H1 (cell line): ENCODE measurements at regions not wholly inside any gene's neighbourhood (a gene's known extent, or its start where the extent isn't known, plus 50 kb on each side); places are given as distances from the start of the nearest gene placed in this dataset.
A peak's percentile ranks its signal among the peaks of the same experiment; 100 is the strongest.

ENCODE experiments used
- CTCF ChIA-PET: fragments of 300-600 bp; sonication (Branson Sonifier 250); formaldehyde crosslinking; loops from one replicate; lab custom pipeline; 2021; ENCODE audit not compliant: partially characterized antibody; lab: Charles Lee
- POLR2A ChIA-PET: fragments of 300-600 bp; sonication (Branson Sonifier 250); formaldehyde crosslinking; loops from one replicate; lab custom pipeline; 2021; ENCODE audit warnings: inconsistent platforms; ENCODE audit not compliant: partially characterized antibody; lab: Charles Lee
- DNase-seq, 2 experiments: peaks; one replicate each; pipeline versions ENCODE4 v3.0.0 to v3.0.0-alpha.2; 2010 to 2022; ENCODE audit warnings: low spot score in 2 of 2, low read depth in 1 of 2, mixed read lengths in 1 of 2
- FAIRE-seq: peaks from 2 replicates; lab custom pipeline; 2011; peaks lifted over from hg19 to GRCh38; lab: Jason Lieb, UNC
- H2AFZ ChIP-seq: 2 replicates; pipeline ENCODE4 v1.8.1; 2012; ENCODE audit warnings: low read length, inconsistent platforms
- H2AK5ac ChIP-seq: 2 replicates; pipeline ENCODE4 v1.6.1; 2013; ENCODE audit warnings: low read depth, low read length
- H2BK120ac ChIP-seq: replicated peaks from 2 replicates; pipeline ENCODE3; 2013; ENCODE audit warnings: low read depth, low read length, inconsistent platforms
- H2BK12ac ChIP-seq: 2 replicates; pipeline ENCODE4 v1.6.1; 2013; ENCODE audit warnings: low read depth, low read length
- H2BK15ac ChIP-seq: 2 replicates; pipeline ENCODE4 v1.6.1; 2013; ENCODE audit warnings: low read length
- H2BK20ac ChIP-seq: 2 replicates; pipeline ENCODE4 v1.6.1; 2013; ENCODE audit warnings: low read length
- H2BK5ac ChIP-seq: 2 replicates; pipeline ENCODE4 v1.6.1; 2013; ENCODE audit warnings: low read depth, low read length
- H3K14ac ChIP-seq: 2 replicates; pipeline ENCODE4 v1.6.1; 2013; ENCODE audit warnings: inconsistent platforms; ENCODE audit not compliant: insufficient read length
- H3K18ac ChIP-seq: 2 replicates; pipeline ENCODE4 v1.6.1; 2013; ENCODE audit warnings: low read length; ENCODE audit errors: extremely low read depth
- H3K23ac ChIP-seq: 2 replicates; pipeline ENCODE4 v1.6.1; 2013; ENCODE audit warnings: inconsistent platforms; ENCODE audit not compliant: insufficient read length
- H3K23me2 ChIP-seq: 2 replicates; pipeline ENCODE4 v1.6.1; 2013; ENCODE audit warnings: low read depth, low read length
- H3K27ac ChIP-seq: 2 replicates; pipeline ENCODE4 v1.6.1; 2011; ENCODE audit warnings: low read depth, low read length, inconsistent platforms
- H3K27me3 ChIP-seq, 4 experiments: replicated peaks in 1 of 4; 1 replicate in 1 of 4; 2 replicates in 3 of 4; pipeline versions ENCODE4 v1.6.1 to v1.8.1; 2011 to 2013; ENCODE audit warnings: low read length in 3 of 4, mild to moderate bottlenecking in 3 of 4, inconsistent platforms in 2 of 4, mixed read lengths in 2 of 4, moderate library complexity in 1 of 4; ENCODE audit not compliant: control insufficient read depth in 3 of 4, insufficient read depth in 3 of 4; ENCODE audit errors: extremely low read depth in 1 of 4
- H3K36me3 ChIP-seq, 4 experiments: 2 replicates each; pipeline versions ENCODE4 v1.6.1 to v1.8.1; 2011 to 2013; ENCODE audit warnings: mild to moderate bottlenecking in 4 of 4, low read length in 3 of 4, moderate library complexity in 2 of 4, control low read depth in 1 of 4, inconsistent platforms in 1 of 4; ENCODE audit not compliant: insufficient read depth in 4 of 4, control insufficient read depth in 2 of 4
- H3K4ac ChIP-seq: replicated peaks from 2 replicates; pipeline ENCODE3; 2013; ENCODE audit warnings: low read length, low read depth, mixed read lengths, inconsistent platforms; ENCODE audit not compliant: insufficient read length
- H3K4me1 ChIP-seq, 4 experiments: replicated peaks in 1 of 4; 1 replicate in 1 of 4; 2 replicates in 3 of 4; pipeline versions ENCODE4 v1.6.1 to v1.8.1; 2011 to 2013; ENCODE audit warnings: low read length in 3 of 4, inconsistent platforms in 2 of 4, mixed read lengths in 1 of 4; ENCODE audit not compliant: insufficient read depth in 4 of 4, control insufficient read depth in 3 of 4
- H3K4me2 ChIP-seq, 2 experiments: 2 replicates each; pipeline versions ENCODE4 v1.6.1 to v1.8.1; 2011 to 2013; ENCODE audit warnings: low read depth in 2 of 2, low read length in 2 of 2, control low read depth in 1 of 2, inconsistent platforms in 1 of 2, mild to moderate bottlenecking in 1 of 2; ENCODE audit not compliant: insufficient read depth in 1 of 2
- H3K4me3 ChIP-seq, 4 experiments: fragments of 200-600, 300-600 bp in 1 of 4; sonication (generic), shearing (Covaris generic), sonication (Bioruptor Twin) in 1 of 4; 2 replicates each; pipeline versions ENCODE4 v1.5.1 to v1.8.1; 2011 to 2016; ENCODE audit warnings: low read length in 4 of 4, low read depth in 3 of 4, control low read depth in 2 of 4, inconsistent platforms in 2 of 4, mild to moderate bottlenecking in 2 of 4, mixed read lengths in 1 of 4, moderate library complexity in 1 of 4; ENCODE audit not compliant: insufficient read depth in 2 of 4; ENCODE audit errors: extremely low read depth in 1 of 4
- H3K56ac ChIP-seq: replicated peaks from 2 replicates; pipeline ENCODE3; 2013; ENCODE audit warnings: low read depth, mild to moderate bottlenecking, mixed read lengths, low read length, inconsistent platforms; ENCODE audit not compliant: insufficient read length
- H3K79me1 ChIP-seq: 2 replicates; pipeline ENCODE4 v1.6.1; 2013; ENCODE audit warnings: low read depth, low read length, control low read depth
- H3K79me2 ChIP-seq, 2 experiments: 2 replicates each; pipeline versions ENCODE4 v1.6.1 to v1.8.1; 2012 to 2013; ENCODE audit warnings: low read length in 2 of 2, mild to moderate bottlenecking in 2 of 2, inconsistent platforms in 1 of 2; ENCODE audit not compliant: insufficient read depth in 2 of 2, control insufficient read depth in 1 of 2
- H3K9ac ChIP-seq, 4 experiments: replicated peaks in 1 of 4; 1 replicate in 1 of 4; 2 replicates in 3 of 4; pipeline versions ENCODE4 v1.6.1 to v1.8.1; 2011 to 2013; ENCODE audit warnings: low read depth in 3 of 4, low read length in 3 of 4, control low read depth in 2 of 4, mild to moderate bottlenecking in 2 of 4, moderate library complexity in 2 of 4, inconsistent platforms in 1 of 4; ENCODE audit errors: extremely low read depth in 1 of 4
- H3K9me3 ChIP-seq, 2 experiments: 2 replicates each; pipeline versions ENCODE4 v1.6.1 to v1.8.1; 2012 to 2013; ENCODE audit warnings: mild to moderate bottlenecking in 2 of 2, moderate library complexity in 2 of 2, control low read depth in 1 of 2, inconsistent platforms in 1 of 2, low read depth in 1 of 2, low read length in 1 of 2, mixed read lengths in 1 of 2; ENCODE audit not compliant: insufficient read depth in 2 of 2
- H4K20me1 ChIP-seq, 2 experiments: replicated peaks in 1 of 2; 2 replicates each; pipeline versions ENCODE3 to v1.8.1; 2011 to 2013; ENCODE audit warnings: inconsistent platforms in 2 of 2, low read length in 2 of 2, mild to moderate bottlenecking in 1 of 2; ENCODE audit not compliant: insufficient read depth in 2 of 2, control insufficient read depth in 1 of 2
- H4K5ac ChIP-seq: 2 replicates; pipeline ENCODE4 v1.6.1; 2013; ENCODE audit warnings: low read length, low read depth, mixed read lengths, inconsistent platforms; ENCODE audit not compliant: insufficient read length
- H4K8ac ChIP-seq: 2 replicates; pipeline ENCODE4 v1.8.0; 2013; ENCODE audit warnings: mild to moderate bottlenecking, moderate library complexity, low read length, inconsistent platforms; ENCODE audit not compliant: insufficient read depth; ENCODE audit errors: extremely low read depth
- H4K91ac ChIP-seq: replicated peaks from 2 replicates; pipeline ENCODE3; 2013; ENCODE audit warnings: low read length, mixed read lengths, inconsistent platforms; ENCODE audit not compliant: insufficient read length
- CBX5 ChIP-seq: fragments of 300-800, 300-1000 bp; sonication (generic); IDR thresholded peaks from 2 replicates; pipeline ENCODE4 v1.7.1; 2016; ENCODE audit warnings: antibody characterized with exemption, low read length, low read depth
- CEBPB ChIP-seq: IDR thresholded peaks from 2 replicates; pipeline ENCODE4 v1.6.1; 2012; ENCODE audit warnings: low read depth, low read length
- CHD2 ChIP-seq: IDR thresholded peaks from 2 replicates; pipeline ENCODE4 v1.6.1; 2012; ENCODE audit warnings: low read length, improper control_type of control experiment
- E2F6 ChIP-seq: IDR thresholded peaks from 2 replicates; pipeline ENCODE4 v1.6.1; 2012; ENCODE audit warnings: inconsistent platforms
- FOSL1 ChIP-seq: IDR thresholded peaks from 2 replicates; pipeline ENCODE4 v1.6.1; 2011; ENCODE audit warnings: mild to moderate bottlenecking, low read depth, low read length, moderate library complexity; ENCODE audit not compliant: insufficient read depth
- GTF2F1 ChIP-seq: IDR thresholded peaks from 2 replicates; pipeline ENCODE4 v1.6.1; 2012; ENCODE audit warnings: low read depth, low read length, improper control_type of control experiment, borderline replicate concordance
- JUN ChIP-seq: IDR thresholded peaks from 2 replicates; pipeline ENCODE4 v1.6.1; 2011; ENCODE audit warnings: low read depth, mild to moderate bottlenecking, improper control_type of control experiment, low read length
- KDM1A ChIP-seq: fragments of 200-600, 300-600 bp; sonication (generic); IDR thresholded peaks from 2 replicates; pipeline ENCODE4 v1.7.1; 2016; ENCODE audit warnings: mild to moderate bottlenecking, low read length, borderline replicate concordance
- POLR2AphosphoS5 ChIP-seq: IDR thresholded peaks from 2 replicates; pipeline ENCODE4 v1.6.1; 2011; ENCODE audit warnings: low read depth, low read length
- RFX5 ChIP-seq: IDR thresholded peaks from 2 replicates; pipeline ENCODE4 v1.6.1; 2011; ENCODE audit warnings: low read depth, low read length, improper control_type of control experiment, borderline replicate concordance
- SAP30 ChIP-seq: fragments of 300-600 bp; sonication (generic); IDR thresholded peaks from 2 replicates; pipeline ENCODE4 v1.7.1; 2012; ENCODE audit warnings: low read length, moderate library complexity, mild to moderate bottlenecking, inconsistent platforms; ENCODE audit not compliant: insufficient read depth, insufficient replicate concordance
- SIN3A ChIP-seq, 2 experiments: IDR thresholded peaks in 1 of 2; conservative IDR thresholded peaks in 1 of 2; 2 replicates each; pipeline ENCODE4 v1.6.1; 2011 to 2012; ENCODE audit warnings: low read length in 2 of 2, improper control_type of control experiment in 1 of 2, low read depth in 1 of 2, mild to moderate bottlenecking in 1 of 2
- SRF ChIP-seq: IDR thresholded peaks from 2 replicates; pipeline ENCODE4 v1.6.1; 2011; ENCODE audit warnings: mild to moderate bottlenecking, low read depth, low read length, moderate library complexity
- WGBS, 2 experiments: shearing (Covaris generic) in 1 of 2; methylation state at CpG; one replicate each; pipeline versions ENCODE4 v1.1.6 to v1.1.7; 2013 to 2015; ENCODE audit warnings: low lambda C conversion rate in 2 of 2, mixed read lengths in 2 of 2, inconsistent platforms in 1 of 2, low coverage in 1 of 2, missing lambda C conversion rate in 1 of 2; ENCODE audit not compliant: insufficient replicate concordance in 2 of 2, insufficient coverage in 1 of 2, insufficient read length in 1 of 2; ENCODE audit errors: extremely low coverage in 1 of 2, missing lambda C conversion rate in 1 of 2; 5-methylcytosine and 5-hydroxymethylcytosine counted together

- POLR2A ChIA-PET = no interaction called here
- no peak for TF ChIP-seq GTF2F1
- no peak for TF ChIP-seq CHD2
- no peak for TF ChIP-seq SAP30
- TF ChIP-seq JUN = no peak
- no peak for TF ChIP-seq KDM1A
- TF ChIP-seq FOSL1 = no peak
- TF ChIP-seq SIN3A (conservative IDR thresholded peaks at IDR 0.05 in 1 of 2, IDR thresholded peaks at IDR 0.05 in 1 of 2; ENCODE audit: low read depth in 1 of 2, low read length in 2 of 2) = no peak
- no peak for TF ChIP-seq CBX5
- TF ChIP-seq CEBPB = no peak
- no peak for TF ChIP-seq SRF
- TF ChIP-seq RFX5 = no peak
- no peak for TF ChIP-seq POLR2AphosphoS5
- TF ChIP-seq E2F6 = no peak
Measured at GRCh38 chr10:78356291-78356900, 322.7 kb downstream of the RPS24 start.

More at GRCh38 chr10:78356291-78356900, 322.7 kb downstream of the RPS24 start:
- Histone ChIP-seq H3K36me3 (no peaks in the 10 kb centered on the region), H3K14ac (no peak overlapping the region), H2AK5ac (no peak overlapping the region), H4K5ac (no peak overlapping the region), H3K9ac (no peak overlapping the region), H3K79me2 (no peaks in the 10 kb centered on the region), H3K79me1 (no peaks in the 10 kb centered on the region), H2BK15ac (no peak overlapping the region), H3K9me3 (no peaks in the 10 kb centered on the region), H3K23me2 (no peaks in the 10 kb centered on the region; the same call in 1 of the 2 replicates), H4K8ac (no peak overlapping the region), H3K4me2 (peak overlapping the region in 1 of 2 experiments; percentile 25; a peak in 1 of 4 replicates), H2AFZ (0 out of 2 replicates have a peak overlapping the region, but pooled peaks have one; percentile 33), H3K27me3 (no peaks in the 10 kb centered on the region), H2BK20ac (no peak overlapping the region; the same call in 1 of the 2 replicates), H3K56ac (no peak overlapping the region), H4K20me1 (no peaks in the 10 kb centered on the region), H2BK5ac (no peak overlapping the region), H3K23ac (no peak overlapping the region), H2BK120ac (no peak overlapping the region), H3K18ac (no peak overlapping the region), H3K4me3 (no peak overlapping the region), H2BK12ac (no peak overlapping the region), H3K4ac (peak overlapping the region; percentile 8), H3K4me1 (peaks cover 2 to 13% (median 11%) of the 10 kb centered on the region in 4 experiments; a peak in 6 of 7 replicates), H3K27ac (no peak overlapping the region), H4K91ac (peak overlapping the region; percentile 22)
- CTCF ChIA-PET = interaction anchor here (1.3 kb wide), 1 partner anchor 97 kb away, joined by 4 read pairs; no protein-coding TSS in a partner anchor
- DNase-seq = no peak
- WGBS, 2 experiments = 87% methylated on average over 10 of the region's 10 CpGs; no CpG with 5 or more reads in 1 of the 2 experiments
- FAIRE-seq = no peak
